Osteocyte (in vitro differentiated cells): ENCODE measurements at regions not wholly inside any gene's neighbourhood (a gene's known extent, or its start where the extent isn't known, plus 50 kb on each side); places are given as distances from the start of the nearest gene placed in this dataset.

Experiments used
- DNase-seq: peaks from one replicate; pipeline ENCODE4 v3.0.0; 2021; ENCODE audit warnings: mixed read lengths; ENCODE audit not compliant: unreplicated experiment; ENCODE audit errors: extremely low spot score
- H3K27ac Mint-ChIP-seq: one replicate; pipeline ENCODE4 v1.8.0; 2021; ENCODE audit warnings: mild to moderate bottlenecking, mixed read lengths; ENCODE audit not compliant: unreplicated experiment
- H3K27me3 Mint-ChIP-seq: one replicate; pipeline ENCODE4 v1.8.0; 2021; ENCODE audit warnings: mixed read lengths; ENCODE audit not compliant: unreplicated experiment
- H3K36me3 Mint-ChIP-seq: one replicate; pipeline ENCODE4 v1.8.0; 2021; ENCODE audit warnings: mixed read lengths; ENCODE audit not compliant: unreplicated experiment
- H3K4me1 Mint-ChIP-seq: one replicate; pipeline ENCODE4 v1.8.0; 2021; ENCODE audit warnings: mixed read lengths; ENCODE audit not compliant: unreplicated experiment
- H3K4me3 Mint-ChIP-seq: one replicate; pipeline ENCODE4 v1.8.0; 2021; ENCODE audit warnings: mild to moderate bottlenecking, moderate library complexity, mixed read lengths; ENCODE audit not compliant: unreplicated experiment
- H3K9me3 Mint-ChIP-seq: one replicate; pipeline ENCODE4 v1.8.0; 2021; ENCODE audit warnings: mixed read lengths; ENCODE audit not compliant: unreplicated experiment
- CTCF ChIP-seq: fragments of 200-600 bp; sonication (generic); IDR thresholded peaks from 2 replicates; pipeline ENCODE4 v1.5.0; 2021; ENCODE audit warnings: antibody characterized with exemption, mild to moderate bottlenecking, moderate library complexity

DNA sequence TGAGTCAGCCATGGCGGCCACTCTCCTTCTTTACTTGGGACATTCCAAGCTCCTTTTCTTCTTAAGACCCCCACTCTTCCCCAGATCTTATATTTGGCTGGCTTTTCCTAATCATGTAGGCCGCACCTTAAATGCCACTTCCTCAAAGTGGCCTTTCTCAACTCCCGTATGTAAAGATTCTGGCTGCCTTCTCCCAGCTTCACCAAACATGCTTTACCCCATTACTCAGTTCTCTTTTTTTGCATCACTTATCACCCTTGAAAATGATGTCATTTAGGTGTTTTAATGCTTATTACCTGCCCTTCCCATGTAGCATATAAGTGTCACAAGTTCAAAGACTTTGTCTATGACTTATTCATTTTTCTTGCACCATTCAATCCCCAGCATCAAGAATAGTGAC is 810.1 kb upstream of the CELF2 start:
- no peak for DNase-seq
- Mint-ChIP-seq H3K36me3 (no peaks in the 10 kb centered on the region), H3K9me3 (peaks cover 17% of the 10 kb centered on the region), H3K27me3 (no peaks in the 10 kb centered on the region), H3K27ac (no peak overlapping the region), H3K4me3 (no peak overlapping the region), H3K4me1 (no peaks in the 10 kb centered on the region)
- TF ChIP-seq CTCF: no peak

DNA sequence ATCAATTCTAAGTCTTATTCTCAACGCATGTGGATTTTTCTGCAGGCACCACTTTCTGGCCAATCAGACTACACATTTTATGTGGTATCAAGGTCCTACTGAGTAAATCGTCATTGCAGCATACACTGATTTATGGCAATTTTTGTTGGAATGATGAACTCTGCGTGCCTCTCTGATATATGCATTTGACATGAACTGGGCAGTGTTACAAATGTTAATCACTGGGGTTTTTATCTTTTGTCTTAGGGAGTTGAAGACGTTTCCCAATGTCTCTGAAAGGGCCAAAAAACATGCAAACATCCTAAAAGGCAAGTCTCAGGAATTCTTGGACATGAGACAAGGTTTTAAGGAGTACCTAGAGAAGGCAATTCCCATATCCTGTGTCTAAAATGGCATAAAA is 809.5 kb upstream of the CELF2 start:
- H3K36me3 Mint-ChIP-seq: no peaks in the 10 kb centered on the region
- H3K27ac Mint-ChIP-seq: no peak overlapping the region
- no peak overlapping the region for H3K4me3 Mint-ChIP-seq
- peaks cover 10% of the 10 kb centered on the region for H3K9me3 Mint-ChIP-seq
- no peaks in the 10 kb centered on the region for H3K4me1 Mint-ChIP-seq
- TF ChIP-seq CTCF: no peak
- DNase-seq: no peak
- no peaks in the 10 kb centered on the region for H3K27me3 Mint-ChIP-seq

GRCh38 chr10:10209167-10209566 is 808.5 kb upstream of the CELF2 start:
- Mint-ChIP-seq H3K4me3 (no peak overlapping the region), H3K4me1 (no peaks in the 10 kb centered on the region), H3K9me3 (peaks cover 6% of the 10 kb centered on the region), H3K27ac (no peak overlapping the region), H3K36me3 (no peaks in the 10 kb centered on the region), H3K27me3 (no peaks in the 10 kb centered on the region)
- TF ChIP-seq CTCF: no peak
- no peak for DNase-seq

DNA sequence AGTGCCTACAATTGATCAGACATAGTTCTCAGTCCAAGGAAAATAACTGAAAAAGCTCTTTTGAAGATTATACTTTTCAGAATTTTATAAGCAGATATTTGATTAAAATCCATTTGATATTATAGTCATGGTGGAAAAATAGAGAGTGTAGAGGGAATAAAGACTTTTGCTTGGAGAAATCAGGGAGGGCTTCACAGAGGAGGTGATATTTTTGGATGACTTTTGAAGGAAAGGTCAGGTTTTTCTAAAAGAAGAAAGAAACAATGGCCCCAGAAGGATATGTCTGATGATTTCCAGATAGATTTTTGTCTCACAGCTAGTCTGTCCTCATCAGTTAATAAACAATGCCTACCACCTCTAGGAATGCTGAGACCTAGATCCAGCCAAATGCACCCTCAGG is 806.3 kb upstream of the CELF2 start:
- no peaks in the 10 kb centered on the region for H3K36me3 Mint-ChIP-seq
- H3K4me1 Mint-ChIP-seq: no peaks in the 10 kb centered on the region
- DNase-seq: no peak
- H3K4me3 Mint-ChIP-seq: no peak overlapping the region
- no peak overlapping the region for H3K27ac Mint-ChIP-seq
- H3K27me3 Mint-ChIP-seq: peaks cover 3% of the 10 kb centered on the region
- no peaks in the 10 kb centered on the region for H3K9me3 Mint-ChIP-seq
- TF ChIP-seq CTCF: no peak

DNA sequence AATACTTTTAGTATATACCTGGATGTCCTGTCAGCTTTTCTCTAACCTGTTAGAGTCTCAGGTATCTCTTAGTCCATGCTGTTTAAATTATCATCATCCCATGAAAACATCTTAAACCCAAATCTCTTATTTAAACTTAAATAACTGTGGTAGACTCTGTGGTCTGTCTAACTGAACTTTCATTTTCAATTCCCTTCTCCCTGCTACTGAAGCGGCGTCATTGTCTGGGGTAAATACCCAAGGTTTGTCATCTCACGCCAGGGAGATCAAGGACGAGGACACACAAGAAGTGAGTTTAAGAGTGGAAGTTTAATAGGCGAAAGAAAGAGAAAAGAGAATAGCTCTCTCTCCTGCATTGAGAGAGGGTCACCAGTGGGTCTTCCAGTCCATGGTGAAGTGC is 804.4 kb upstream of the CELF2 start:
- Mint-ChIP-seq H3K27ac (no peak overlapping the region), H3K27me3 (peaks cover 3% of the 10 kb centered on the region), H3K36me3 (no peaks in the 10 kb centered on the region), H3K4me3 (no peak overlapping the region), H3K4me1 (no peaks in the 10 kb centered on the region), H3K9me3 (no peaks in the 10 kb centered on the region)
- DNase-seq: no peak
- TF ChIP-seq CTCF: no peak
